HG02798 (cell line): ENCODE measurements at regions not wholly inside any gene's neighbourhood (a gene's known extent, or its start where the extent isn't known, plus 50 kb on each side); places are given as distances from the start of the nearest gene placed in this dataset.

Source experiments
- ATAC-seq: cut with Tn5 transposase; IDR thresholded peaks from one replicate; pipeline ENCODE4 v1.9.1; 2021; ENCODE audit warnings: mild to moderate bottlenecking; ENCODE audit not compliant: unreplicated experiment, poor library complexity

DNA sequence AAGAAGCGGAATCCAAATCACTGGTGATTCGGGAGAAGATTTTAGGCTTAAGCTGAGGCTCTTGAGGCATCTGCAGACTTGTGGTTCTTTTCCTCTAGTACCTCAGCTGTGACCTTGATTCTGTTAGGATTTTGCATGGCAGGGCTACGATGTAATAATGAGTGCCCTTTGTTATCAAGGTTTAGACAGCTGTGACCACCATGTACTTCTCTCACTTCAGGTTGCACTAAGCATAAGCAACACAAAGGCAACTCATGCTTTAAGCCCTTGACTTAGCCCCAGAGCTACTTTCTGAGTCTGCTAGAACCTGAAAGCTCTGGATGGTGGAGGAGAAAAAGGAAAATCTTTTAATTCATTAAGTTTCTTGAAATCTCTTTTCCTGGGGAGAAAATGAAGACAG lies 1052.3 kb upstream of the PHF14 start:
- ATAC-seq: no peak

DNA sequence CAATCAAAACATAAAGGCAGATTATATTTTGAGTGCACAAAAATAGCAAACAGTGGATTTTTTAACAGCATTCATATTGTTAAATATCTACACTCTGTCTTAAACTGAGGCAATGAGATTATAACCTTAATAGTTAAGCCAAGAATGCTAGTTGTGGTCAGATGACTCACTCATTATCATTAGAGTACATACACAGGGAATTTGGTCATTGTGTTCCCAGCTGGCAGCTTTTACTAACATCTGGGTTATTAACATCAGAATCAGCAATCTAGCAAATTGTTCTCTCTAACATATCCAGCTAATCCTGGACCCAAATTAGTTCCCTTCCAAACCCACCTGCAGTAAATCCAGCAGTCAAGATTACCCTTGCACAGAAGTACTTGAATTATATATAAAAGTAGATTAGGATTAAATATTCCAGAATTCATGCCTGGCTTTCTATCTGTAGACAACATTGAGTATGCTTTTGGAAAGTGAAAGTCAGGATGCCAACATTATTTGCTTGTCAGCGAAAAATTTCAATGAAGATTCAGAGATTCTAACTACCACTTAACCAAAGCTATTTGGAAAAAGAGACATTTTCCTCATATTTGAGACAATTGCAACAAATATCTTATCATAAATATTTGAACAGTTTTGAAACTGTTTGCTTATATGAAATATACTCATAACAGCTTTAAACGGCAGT lies 1035.6 kb upstream of the PHF14 start:
- ATAC-seq: no peak

DNA sequence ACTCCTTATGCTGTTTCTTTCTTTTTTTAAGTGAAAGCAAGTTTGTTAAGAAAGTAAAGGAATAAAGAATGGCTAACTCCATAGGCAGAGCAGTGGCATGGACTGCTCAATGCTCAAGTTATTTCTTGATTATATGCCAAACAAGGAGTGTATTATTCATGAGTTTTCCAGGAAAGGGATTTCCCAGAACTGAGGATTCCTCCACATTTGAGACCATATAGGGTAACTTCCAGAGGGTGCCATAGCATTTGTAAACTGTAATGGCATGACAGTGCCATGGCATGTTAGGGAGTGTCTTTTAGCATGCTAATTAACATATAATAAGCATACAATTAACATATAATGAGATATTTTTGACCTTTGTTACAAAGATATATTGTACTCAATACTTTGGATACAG lies 1034.5 kb upstream of the PHF14 start:
- no peak for ATAC-seq

DNA sequence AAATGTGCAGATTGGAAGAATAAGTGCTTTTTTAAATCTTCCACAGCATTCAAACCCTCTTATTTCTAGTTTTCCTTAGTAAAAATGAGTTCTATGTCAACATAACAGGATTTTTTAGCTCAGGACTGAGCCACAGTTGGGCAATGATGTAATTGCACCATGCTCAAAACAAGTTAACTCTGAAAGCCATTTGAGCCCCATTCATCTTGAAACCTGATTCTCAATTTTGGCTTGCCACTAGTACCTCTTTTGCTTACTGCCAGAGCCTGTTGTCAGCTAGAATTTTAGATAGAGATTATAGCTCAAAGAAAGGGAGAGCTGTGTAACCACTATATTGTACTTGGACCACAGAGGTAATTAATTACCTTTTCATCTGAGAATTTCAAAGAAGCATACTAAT lies 1028.5 kb upstream of the PHF14 start:
- no peak for ATAC-seq

DNA sequence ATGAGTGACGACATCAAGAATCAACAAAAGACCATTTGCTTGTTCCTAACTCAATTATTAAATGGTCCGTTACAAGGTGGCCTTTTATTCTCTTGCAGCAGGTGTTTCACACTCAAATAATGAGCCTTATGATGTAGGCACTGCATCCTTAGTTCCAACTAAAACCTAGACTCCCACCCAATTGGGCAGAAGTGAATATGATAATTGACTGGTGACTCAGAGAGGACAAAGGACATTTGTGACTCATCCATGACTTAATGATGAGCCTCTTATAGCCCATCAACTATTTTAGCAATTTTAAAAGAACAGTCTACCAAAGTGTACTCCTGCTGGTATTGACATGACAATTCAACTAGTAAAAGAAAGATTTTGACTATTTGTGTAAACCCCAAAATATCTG lies 1027.8 kb upstream of the PHF14 start:
- ATAC-seq: no peak

DNA sequence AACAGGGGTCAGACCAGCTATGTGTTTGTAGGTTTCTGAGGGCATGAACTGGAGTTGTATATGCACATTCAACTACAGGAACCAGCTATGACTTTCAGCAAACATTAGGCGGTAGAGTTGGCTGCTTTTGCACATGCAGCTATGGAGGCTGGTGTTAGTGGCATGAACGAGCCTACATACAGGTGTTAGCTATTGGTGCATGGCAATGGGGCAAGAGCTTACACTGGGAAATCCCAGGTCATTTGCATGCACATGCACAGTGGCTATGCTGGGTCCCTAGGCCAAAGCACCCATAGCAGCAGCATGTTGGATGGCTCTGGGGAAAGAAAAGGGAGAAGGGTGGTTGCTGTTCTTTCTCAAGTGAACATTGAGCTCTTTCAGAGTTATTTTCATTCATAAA lies 1018.5 kb upstream of the PHF14 start:
- ATAC-seq: no peak

DNA sequence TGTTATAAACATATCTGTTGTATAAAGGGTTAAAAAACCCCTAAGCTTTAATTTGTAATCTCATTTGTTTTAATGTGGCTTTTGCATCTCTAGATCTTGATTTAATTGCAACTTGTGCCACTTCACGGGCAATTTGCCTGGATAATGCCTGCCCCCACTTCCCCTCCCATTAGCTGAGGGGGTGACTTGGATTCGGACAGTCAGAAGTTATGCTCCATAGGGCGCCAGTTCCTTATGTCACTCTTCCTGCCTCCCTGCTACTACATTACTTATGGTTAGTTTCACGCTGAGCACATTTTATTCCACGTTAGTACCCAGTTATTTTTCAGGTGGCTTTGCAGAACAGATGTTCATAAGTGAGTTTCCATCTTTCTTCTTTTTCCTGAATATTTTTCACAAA lies 1015.2 kb upstream of the PHF14 start:
- no peak for ATAC-seq

DNA sequence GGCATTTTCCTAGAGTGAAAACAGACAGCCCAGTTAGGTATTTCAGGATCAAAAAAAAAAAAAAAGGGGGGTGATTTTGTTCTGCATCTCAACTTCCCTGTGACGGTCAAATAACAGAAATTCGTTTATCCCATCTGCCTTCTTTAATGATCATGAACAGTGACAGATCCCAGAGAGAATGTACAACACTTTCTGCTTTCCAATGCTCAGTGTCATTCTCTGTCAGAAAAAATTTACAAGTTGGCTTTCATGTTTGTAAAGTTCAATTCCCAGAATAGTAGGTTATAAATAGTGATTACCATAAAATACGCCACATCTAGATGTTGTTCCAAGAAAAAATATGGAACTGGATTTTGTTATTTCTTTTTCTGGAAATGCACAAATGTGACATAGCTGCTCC lies 1013.2 kb upstream of the PHF14 start:
- no peak for ATAC-seq

DNA sequence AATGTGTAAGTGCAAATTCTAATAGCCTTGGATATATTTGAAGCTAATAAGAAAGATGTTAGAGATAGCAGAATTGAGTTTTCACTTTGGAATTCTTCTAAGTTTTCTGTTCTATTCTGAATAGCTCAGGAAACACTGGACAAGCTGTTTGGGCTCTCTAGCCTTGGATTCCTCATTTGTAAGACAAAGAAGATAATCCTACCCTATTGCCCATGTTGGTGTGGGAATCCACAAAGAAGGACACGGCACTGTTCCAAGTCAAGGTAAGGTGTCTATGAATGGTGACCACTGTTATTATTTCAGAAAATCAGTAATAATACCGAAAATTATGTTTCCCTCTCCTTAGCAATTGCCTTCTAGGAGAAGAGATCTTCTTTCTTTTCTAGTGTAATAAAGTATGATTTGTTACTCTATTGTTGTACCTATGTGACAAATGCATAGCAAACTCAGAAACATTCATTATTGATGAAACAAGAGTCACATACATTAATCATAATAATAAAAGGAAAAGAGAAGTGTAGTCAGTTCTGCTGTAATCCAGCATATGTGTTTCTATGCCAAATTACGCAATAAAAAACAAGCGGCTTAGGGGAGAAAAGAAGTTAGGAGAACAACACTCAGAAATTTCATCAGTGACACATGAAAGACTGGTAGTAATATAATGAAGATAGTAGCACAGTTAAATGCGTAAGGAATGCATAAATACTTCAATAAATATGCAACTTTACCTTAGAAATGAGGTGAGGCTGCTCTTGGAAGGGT lies 1012.3 kb upstream of the PHF14 start:
- ATAC-seq: no peak

DNA sequence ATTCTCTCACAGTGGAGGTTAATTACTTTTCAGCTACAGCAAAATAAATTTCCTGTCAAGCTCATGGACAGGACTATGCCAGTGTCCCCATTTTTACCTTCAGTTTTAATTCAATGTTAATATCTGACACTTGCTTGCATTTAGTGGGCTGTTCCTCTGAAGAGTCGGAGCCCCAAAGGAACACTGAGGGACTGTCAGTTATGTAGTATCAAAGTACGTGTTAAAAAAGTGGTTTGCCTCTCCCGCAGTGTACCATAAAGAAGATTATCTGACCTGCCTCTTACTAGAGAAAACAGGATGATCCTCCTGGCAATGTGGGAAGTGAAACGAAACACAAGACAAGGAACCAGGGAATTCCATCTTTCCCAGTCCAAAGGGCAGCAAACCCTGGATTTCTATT lies 1010.9 kb upstream of the PHF14 start:
- no peak for ATAC-seq

DNA sequence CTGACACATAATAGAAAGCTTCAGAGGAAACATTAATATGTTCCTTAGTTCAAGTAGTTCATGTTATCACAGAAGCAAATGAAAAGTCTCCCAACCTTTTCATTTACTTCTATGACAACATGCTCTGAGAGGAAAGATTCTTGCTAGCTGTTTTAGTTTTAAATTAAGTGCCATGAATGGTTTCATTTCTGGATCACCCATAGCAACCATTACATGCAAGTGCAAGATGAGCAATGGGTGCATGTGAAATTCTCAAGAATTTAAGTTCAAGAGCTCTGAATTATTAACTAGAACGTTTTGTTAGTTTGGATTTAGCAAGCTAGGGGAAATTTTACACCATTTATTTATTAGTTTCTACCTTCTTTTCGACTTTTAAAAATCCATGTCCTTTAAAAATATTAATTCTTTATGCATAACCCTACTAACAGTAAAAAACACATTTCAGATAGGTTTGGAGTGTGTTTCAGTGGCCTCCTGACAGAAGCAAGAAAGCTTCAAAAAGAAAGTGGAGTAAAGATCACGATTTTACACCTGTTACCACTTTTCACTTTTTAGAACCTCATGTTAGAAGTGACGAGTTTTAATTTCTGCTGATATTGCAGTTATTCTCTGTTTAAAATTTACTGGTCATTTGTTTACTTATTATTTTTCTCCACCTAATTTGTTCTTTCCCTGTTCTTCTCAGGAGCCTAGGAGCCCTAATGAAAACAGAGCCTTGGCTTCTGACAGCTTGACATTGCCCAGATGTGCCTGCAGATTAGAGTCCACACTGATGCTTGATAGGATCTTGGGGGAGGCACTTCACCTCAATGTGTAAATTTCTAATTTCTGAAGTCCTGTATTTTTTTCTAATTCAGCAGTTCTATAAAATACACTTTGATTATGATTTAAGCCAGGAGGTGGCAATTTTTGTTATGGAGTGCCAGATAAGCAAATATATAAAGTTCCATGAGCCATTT lies 995.3 kb upstream of the PHF14 start:
- no peak for ATAC-seq

DNA sequence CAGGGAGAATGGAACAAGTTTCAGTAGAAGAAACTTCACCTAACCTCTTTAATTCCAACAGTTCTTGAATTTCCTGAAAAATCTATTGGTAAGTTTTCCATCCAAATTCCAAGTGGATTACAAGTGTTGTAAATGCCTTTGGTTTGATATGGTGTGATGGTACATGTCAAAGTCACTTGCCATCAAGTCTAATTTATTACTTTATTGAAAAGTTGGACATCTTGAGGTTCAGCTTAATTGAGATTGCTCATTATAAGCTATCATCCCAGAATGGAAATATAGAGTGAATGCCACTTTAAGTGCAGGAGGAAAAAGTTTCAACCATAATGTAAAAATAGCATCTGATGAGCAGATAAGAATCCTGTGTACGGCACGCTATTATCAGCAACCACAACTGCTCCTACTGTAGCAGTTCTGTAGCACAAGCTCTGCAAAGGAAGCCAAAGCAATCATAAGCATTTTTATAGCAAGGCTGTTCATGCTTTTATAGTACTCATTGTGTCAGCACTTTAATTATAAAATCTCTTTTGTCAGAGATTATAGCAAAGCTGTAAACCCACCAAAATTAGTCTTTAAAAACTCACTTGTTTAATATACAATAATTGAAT lies 991.8 kb upstream of the PHF14 start:
- ATAC-seq: no peak

DNA sequence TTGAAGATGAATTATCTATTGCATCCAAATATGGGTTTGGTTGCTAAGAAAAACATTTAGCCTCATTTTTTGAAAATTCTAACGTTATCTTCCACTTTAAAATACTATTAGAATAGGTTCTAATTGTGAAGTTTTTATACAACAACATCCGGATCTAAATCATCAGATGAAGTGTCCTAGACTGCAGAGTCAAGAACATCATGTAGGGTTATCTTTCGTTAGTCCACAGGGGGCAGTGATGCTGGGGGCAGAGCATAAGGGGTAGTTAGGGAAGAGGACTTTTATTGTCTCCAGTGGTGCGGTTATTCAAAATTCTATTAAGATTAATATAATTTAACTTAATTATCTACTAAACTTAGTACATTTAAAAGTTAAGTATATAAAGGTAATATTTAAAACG lies 990.6 kb upstream of the PHF14 start:
- ATAC-seq: no peak

DNA sequence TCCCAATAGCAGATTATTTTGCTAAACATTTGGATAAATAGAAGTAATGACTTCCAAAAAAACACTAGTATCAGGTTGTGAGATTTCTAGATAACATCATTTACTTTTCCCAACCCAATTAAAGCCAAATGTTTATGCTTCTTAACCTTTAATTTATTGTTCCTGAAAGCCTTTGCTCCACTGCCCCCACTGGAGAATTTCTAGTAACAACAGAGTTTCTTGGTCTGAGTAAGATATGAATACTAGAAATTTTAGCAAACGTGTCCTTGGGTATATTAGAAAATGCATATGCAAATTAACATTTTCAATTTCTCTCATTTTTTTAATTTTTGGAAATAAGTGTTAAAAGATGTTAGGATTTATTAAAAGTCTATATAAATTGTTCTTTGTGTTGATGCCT lies 958.0 kb upstream of the PHF14 start:
- no peak for ATAC-seq

DNA sequence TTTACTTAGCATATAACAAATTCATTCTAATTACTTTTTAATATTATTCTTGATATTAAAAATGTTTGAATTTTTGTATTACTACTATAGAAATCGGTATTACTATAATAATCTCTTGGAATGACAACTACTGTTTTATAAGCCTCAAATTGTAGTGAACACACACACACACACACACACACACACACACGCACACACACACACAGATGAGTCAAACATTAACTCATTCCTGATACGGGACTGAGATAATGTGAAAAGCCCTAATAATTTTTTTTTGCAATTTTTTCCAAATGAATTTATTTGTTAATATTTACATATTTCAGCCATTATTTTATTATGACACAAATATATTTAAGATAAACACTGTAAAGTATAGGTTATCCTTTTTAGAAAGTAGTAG lies 951.2 kb upstream of the PHF14 start:
- no peak for ATAC-seq

DNA sequence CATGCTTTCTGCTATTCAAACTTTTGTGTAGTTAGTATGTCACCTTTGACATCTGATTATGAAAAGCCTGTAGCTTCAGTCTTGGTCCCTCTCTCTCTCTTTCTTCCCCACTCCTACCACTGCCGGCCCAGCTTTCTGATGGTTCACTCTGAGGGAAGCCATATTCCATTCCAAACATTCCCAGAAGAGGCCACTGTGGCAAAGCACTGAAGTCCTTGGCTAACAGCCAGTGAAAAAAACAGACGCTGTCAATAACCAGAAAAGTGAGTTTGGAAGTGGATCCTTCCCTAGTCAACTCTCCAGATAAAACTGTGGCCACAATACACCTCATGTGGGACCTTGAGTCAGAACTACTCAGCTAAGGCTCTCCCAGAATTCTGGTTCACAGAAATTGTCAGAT lies 950.7 kb upstream of the PHF14 start:
- ATAC-seq: no peak

DNA sequence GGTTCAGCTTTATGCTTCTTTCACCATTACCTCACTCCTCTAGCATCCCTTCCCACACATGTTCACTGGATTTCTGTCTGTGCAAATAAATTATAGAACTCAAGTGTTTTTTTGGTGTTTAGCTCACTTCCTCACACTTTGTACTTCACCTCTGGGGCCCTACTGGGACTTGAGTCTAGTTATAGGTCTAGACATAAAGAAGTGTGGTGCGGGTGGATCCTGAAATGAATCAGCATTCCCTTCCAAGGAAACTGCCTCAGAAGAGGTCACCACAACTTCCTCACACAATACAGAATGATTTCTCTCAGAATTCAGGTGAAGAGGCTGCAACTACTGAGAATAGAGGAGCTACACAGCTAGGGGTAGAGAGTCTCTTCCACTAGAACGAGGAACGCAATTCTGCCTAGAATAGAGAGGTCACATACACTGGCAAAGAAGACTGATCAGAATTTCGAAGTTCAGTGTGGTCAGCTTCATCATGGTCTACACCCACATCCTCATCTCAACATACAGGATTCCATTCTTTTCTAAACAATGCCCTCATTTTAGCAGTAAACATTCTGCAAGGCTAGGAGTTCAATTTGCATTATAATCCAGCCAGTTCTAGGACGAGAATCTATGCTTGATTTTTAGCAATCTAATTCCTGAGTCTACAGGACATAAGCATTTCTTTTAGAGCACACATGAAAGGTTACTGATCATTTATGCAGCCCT lies 938.7 kb upstream of the PHF14 start:
- no peak for ATAC-seq

DNA sequence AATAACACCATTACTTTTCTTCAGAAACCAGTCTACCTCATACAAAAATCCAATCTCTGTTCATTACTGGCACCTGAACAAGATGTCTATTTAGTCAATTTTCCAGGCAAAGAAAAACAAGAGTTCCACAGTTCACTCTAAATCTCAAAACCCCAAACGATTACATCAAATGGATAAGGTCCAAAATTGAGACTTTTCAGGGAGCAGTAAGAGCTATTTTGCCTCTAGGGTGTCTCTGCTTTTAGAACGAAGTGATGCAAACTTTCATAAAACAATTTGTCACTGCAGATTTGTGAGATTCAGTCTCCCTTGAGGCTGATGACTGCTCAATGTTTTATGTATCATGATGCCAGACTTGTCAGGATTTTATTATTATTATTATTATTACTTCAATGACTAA lies 937.0 kb upstream of the PHF14 start:
- no peak for ATAC-seq

DNA sequence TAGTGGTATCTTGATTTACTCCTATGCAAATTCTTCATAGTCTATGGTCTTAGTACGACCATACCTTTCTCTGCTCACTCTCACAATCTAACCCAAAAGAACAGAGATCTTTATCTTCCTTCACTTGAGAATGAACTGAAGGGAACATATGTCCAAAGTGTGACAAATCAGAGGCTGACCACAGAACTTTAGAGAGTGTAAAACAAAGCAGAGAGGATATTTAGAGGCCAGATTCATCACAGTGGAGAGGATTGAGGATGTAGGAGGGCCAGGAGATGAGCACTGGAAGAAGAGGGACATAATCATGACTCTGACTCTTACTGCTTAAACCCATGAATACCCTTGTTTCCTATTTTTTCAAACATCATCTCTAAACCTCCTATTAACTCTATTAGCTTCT lies 935.3 kb upstream of the PHF14 start:
- no peak for ATAC-seq

DNA sequence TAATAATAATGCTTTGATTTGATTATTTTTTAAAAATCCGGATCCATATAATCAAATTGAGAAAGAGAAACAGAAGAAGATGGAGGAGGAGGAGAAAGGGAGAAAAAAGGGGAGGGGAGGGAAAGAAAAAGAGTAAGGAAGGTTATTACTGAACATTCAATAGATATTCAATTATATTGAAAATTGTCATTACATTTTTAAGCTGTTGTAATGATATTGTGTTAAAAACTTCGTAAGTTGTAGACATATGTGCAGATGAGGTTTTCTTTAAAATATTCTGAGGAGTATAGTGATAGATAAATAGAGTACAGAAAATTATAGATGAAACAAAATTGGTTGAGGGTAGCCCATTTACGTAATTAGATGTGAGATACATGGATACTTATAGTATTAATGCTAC lies 933.0 kb upstream of the PHF14 start:
- ATAC-seq: no peak
